Astrocyte (in vitro differentiated cells and primary cell): ENCODE measurements at regions not wholly inside any gene's neighbourhood (a gene's known extent, or its start where the extent isn't known, plus 50 kb on each side); places are given as distances from the start of the nearest gene placed in this dataset.
"Not testable (repeated sequence)": the region's sequence is repeated elsewhere in the genome, so short reads cannot be mapped to it uniquely, and the experiment has no call there.

Experiments used
- EZH2 ChIP-seq: IDR thresholded peaks from 2 replicates; pipeline ENCODE4 v1.6.1; 2012; ENCODE audit warnings: mild to moderate bottlenecking, low read length, inconsistent platforms; ENCODE audit not compliant: insufficient read depth
- TF ChIP-seq, protein P1 (sequence below): IDR thresholded peaks from 2 replicates; pipeline ENCODE4 v1.5.1; 2011; ENCODE audit warnings: low read depth, mild to moderate bottlenecking, inconsistent platforms, low read length, moderate library complexity; ENCODE audit not compliant: insufficient read depth

- TF ChIP-seq, protein P1, sequence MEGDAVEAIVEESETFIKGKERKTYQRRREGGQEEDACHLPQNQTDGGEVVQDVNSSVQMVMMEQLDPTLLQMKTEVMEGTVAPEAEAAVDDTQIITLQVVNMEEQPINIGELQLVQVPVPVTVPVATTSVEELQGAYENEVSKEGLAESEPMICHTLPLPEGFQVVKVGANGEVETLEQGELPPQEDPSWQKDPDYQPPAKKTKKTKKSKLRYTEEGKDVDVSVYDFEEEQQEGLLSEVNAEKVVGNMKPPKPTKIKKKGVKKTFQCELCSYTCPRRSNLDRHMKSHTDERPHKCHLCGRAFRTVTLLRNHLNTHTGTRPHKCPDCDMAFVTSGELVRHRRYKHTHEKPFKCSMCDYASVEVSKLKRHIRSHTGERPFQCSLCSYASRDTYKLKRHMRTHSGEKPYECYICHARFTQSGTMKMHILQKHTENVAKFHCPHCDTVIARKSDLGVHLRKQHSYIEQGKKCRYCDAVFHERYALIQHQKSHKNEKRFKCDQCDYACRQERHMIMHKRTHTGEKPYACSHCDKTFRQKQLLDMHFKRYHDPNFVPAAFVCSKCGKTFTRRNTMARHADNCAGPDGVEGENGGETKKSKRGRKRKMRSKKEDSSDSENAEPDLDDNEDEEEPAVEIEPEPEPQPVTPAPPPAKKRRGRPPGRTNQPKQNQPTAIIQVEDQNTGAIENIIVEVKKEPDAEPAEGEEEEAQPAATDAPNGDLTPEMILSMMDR = not testable (repeated sequence)
- TF ChIP-seq EZH2 = not testable (repeated sequence)
Observed at GRCh38 chr22:22300946-22301345, 56.4 kb downstream of the VPREB1 start.
